GM12878 (cell line): ENCODE measurements at regions not wholly inside any gene's neighbourhood (a gene's known extent, or its start where the extent isn't known, plus 50 kb on each side); places are given as distances from the start of the nearest gene placed in this dataset.

ENCODE experiments used
- NR2F1 ChIP-seq: fragments of 450-650 bp; conservative IDR thresholded peaks from 2 replicates; pipeline ENCODE4 v1.6.1; 2017; ENCODE audit warnings: mild to moderate bottlenecking
- POLR2A ChIP-seq: IDR thresholded peaks from 2 replicates; pipeline ENCODE4 v1.6.1; 2011; ENCODE audit warnings: low read depth, mild to moderate bottlenecking, low read length
- TARDBP ChIP-seq: IDR thresholded peaks from 2 replicates; pipeline ENCODE4 v1.6.1; 2016; ENCODE audit warnings: borderline replicate concordance
- ZNF24 ChIP-seq: fragments of 450-650 bp; IDR thresholded peaks from 2 replicates; pipeline ENCODE4 v1.6.1; 2017; ENCODE audit warnings: antibody characterized with exemption, mild to moderate bottlenecking

- TF ChIP-seq TARDBP (no peak), POLR2A (no peak), NR2F1 (no peak), ZNF24 (no peak)
Observed at GRCh38 chr20:7355051-7355450, 585.2 kb downstream of the HAO1 start.
